ENCODE measurements at regions not wholly inside any gene's neighbourhood (a gene's known extent, or its start where the extent isn't known, plus 50 kb on each side); places are given as distances from the start of the nearest gene placed in this dataset.

GRCh38 chr6:165869526-165869925 is 206.5 kb upstream of the PDE10A start:
- TF ChIP-seq, protein P1, sequence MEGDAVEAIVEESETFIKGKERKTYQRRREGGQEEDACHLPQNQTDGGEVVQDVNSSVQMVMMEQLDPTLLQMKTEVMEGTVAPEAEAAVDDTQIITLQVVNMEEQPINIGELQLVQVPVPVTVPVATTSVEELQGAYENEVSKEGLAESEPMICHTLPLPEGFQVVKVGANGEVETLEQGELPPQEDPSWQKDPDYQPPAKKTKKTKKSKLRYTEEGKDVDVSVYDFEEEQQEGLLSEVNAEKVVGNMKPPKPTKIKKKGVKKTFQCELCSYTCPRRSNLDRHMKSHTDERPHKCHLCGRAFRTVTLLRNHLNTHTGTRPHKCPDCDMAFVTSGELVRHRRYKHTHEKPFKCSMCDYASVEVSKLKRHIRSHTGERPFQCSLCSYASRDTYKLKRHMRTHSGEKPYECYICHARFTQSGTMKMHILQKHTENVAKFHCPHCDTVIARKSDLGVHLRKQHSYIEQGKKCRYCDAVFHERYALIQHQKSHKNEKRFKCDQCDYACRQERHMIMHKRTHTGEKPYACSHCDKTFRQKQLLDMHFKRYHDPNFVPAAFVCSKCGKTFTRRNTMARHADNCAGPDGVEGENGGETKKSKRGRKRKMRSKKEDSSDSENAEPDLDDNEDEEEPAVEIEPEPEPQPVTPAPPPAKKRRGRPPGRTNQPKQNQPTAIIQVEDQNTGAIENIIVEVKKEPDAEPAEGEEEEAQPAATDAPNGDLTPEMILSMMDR (tag by site-specific recombination; IDR thresholded peaks at IDR 0.05), result no peak
- no peak for TF ChIP-seq ZNF133 (tag by site-specific recombination; IDR thresholded peaks at IDR 0.05)
- no peak for TF ChIP-seq ZNF175 (tag by site-specific recombination; IDR thresholded peaks at IDR 0.05)
- no peak for TF ChIP-seq ZNF10 (tag by site-specific recombination; IDR thresholded peaks at IDR 0.05)
- TF ChIP-seq, protein P2, sequence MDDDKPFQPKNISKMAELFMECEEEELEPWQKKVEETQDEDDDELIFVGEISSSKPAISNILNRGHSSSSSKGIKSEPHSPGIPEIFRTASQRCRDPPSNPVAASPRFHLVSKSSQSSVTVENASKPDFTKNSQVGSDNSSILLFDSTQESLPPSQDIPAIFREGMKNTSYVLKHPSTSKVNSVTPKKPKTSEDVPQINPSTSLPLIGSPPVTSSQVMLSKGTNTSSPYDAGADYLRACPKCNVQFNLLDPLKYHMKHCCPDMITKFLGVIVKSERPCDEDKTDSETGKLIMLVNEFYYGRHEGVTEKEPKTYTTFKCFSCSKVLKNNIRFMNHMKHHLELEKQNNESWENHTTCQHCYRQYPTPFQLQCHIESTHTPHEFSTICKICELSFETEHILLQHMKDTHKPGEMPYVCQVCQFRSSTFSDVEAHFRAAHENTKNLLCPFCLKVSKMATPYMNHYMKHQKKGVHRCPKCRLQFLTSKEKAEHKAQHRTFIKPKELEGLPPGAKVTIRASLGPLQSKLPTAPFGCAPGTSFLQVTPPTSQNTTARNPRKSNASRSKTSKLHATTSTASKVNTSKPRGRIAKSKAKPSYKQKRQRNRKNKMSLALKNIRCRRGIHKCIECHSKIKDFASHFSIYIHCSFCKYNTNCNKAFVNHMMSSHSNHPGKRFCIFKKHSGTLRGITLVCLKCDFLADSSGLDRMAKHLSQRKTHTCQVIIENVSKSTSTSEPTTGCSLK (tag by site-specific recombination; IDR thresholded peaks at IDR 0.05), result no peak
- no peak for TF ChIP-seq ZNF561 (tag by site-specific recombination; IDR thresholded peaks at IDR 0.05; ENCODE audit: borderline replicate concordance)
- TF ChIP-seq ZNF558 (tag by site-specific recombination; IDR thresholded peaks at IDR 0.05), result no peak
- no peak for TF ChIP-seq ZNF121 (tag by site-specific recombination; IDR thresholded peaks at IDR 0.05)
- no peak for TF ChIP-seq ZBTB21 (tag by site-specific recombination; IDR thresholded peaks at IDR 0.05)

All from HEK293 (cell line).